DMS79 (cell line): ENCODE measurements at regions not wholly inside any gene's neighbourhood (a gene's known extent, or its start where the extent isn't known, plus 50 kb on each side); places are given as distances from the start of the nearest gene placed in this dataset.
"Not testable (repeated sequence)": the region's sequence is repeated elsewhere in the genome, so short reads cannot be mapped to it uniquely, and the experiment has no call there.

Source experiments
- DNase-seq: peaks from one replicate; lab custom pipeline; 2025; lab: John Stamatoyannopoulos, UW

GRCh38 chr12:114616081-114616480, 67.9 kb downstream of the TBX3 start:
- no peak for DNase-seq

- no peak for DNase-seq
Measured at GRCh38 chr12:114614040-114614439, 69.9 kb downstream of the TBX3 start.

DNA sequence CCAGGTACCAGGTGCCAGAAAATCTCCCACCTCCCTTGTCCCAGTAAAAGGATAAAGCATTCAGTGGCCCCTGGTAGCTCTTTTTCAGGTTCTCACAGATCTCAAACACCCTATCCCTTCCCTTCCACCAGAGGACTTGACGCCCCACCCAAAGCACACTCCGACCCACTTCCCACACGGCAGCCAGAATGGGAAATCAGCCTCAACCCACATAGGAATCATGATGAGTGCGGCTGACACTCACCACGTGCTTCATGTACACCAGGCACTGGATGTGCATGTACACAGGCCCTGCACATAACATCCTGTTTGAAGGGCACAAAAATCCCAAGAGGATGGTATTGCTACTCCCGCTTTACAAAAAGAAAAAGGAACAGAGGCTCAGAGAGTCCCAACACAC, 71.9 kb downstream of the TBX3 start:
- DNase-seq, result no peak

- DNase-seq, result no peak
Measured at GRCh38 chr12:114611145-114612018, 72.6 kb downstream of the TBX3 start.

DNA sequence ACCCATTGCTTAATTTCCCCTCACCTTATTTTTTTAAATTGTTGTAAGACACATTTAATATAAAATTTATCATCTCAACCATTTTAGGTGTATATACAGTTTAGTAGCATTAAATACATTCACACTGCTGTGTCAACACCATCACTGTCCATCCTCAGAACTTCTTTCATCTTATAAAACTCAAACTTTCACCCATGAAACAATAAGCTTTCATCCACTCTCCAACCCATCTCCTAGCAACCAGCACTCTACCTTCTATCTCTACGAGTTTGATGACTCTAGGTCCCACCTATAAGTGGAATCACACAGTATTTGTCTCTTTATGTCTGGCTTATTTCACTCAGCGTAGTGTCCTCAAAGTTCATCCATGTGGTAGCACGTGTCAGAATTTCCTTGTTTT, 75.5 kb downstream of the TBX3 start:
- no peak for DNase-seq

DNA sequence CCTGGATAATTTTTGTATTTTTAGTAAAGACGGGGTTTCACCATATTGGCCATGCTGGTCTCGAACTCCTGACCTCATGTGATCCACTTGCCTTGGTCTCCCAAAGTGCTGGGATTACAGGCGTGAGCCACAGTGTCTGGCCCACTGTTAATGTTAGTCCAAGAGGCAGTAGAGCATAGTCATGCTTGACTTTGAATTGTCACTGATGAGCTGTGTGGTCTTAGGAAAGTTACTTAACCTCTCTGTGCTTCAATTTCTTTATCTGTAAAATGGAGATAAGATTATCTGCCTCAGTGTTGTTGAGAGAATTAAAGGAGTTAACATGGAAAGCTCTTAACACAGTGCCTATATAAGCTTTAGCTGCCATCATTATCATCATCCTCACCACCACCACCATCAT, 78.1 kb downstream of the TBX3 start:
- DNase-seq, result no peak

DNA sequence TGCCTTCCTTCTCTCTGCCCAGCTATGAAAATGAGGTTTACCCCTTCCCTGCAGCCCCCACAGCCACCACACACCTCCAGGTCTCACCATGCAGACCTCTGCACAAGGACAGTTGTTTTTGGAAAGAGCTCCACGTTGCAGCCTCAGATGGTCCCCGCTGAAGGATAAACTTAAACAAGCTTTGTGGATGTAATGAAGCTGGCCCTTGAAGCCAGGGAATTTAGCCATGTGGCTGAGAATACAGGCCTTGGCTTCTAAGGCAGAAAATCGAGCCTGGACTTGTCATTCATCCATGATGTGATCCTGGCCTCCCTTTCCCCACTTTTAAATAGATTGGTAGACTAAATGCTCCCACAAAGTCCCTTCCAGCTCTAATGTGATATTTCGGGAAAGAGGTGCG, 79.4 kb downstream of the TBX3 start:
- DNase-seq, result no peak

- not testable (repeated sequence) for DNase-seq
Measured at GRCh38 chr12:114600584-114600983, 83.4 kb downstream of the TBX3 start.

DNA sequence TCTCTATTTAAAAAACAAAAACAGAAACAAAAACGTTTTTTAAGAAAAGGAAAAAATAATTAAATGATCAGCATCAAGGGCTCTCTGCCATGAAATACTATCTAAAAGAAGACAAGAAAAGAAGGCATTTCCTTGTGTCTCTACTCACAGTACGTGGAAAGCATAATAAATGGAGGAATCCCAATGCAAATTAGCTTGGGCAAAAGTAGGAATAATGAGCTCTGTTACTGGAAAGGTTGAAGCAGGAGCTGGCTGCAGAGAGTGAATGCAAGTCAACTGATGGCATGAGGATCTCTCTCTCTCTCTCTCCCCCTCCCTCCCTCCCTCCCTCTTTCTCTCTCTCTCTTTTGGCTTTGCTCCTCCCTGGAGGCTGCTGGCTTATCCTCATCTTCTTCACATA, 85.9 kb downstream of the TBX3 start:
- no peak for DNase-seq

GRCh38 chr12:114592946-114593345, 91.0 kb downstream of the TBX3 start:
- no peak for DNase-seq

DNA sequence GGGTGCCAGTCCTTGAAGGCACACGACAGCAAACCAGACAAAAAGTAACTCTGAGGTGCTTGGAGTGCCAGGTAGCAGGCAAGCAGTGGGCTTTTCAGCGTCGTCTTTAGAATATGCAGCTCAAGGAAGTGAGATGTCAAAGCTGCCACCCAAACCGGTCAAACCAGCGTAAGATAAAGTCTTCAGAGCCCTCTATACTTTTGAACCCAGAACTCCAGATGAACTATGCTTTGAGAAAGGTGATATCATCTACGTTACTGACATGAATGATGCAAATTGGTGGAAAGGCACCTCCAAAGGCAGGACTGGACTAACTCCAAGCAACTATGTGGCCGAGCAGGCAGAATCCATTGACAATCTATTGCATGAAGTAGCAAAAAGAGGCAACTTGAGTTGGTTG, 95.9 kb downstream of the TBX3 start:
- DNase-seq, result peak; percentile 23

GRCh38 chr12:114580306-114580705, 103.7 kb downstream of the TBX3 start:
- no peak for DNase-seq

DNA sequence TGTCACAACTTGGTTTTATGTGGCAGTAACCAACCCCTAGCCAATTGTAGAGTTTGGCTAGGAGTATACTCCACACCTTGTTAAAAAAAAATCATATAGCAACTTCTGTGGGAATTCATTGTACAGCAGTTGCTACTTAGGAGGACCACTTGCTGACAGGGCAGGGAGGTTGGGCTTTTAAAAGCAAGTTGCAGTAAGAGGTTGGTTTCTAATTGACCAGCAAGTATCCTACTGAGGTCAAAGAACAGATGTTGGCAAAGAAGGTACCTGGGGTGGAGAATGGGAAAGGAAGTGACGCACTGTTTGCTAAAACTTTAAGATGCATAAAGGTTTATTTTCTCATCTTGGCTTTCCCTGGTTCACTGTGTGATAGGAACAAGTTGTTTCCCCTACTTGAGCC, 104.6 kb downstream of the TBX3 start:
- no peak for DNase-seq

- no peak for DNase-seq
Measured at GRCh38 chr12:114562654-114563053, 121.3 kb downstream of the TBX3 start.

- DNase-seq, result no peak
Measured at GRCh38 chr12:114555451-114555850, 128.5 kb downstream of the TBX3 start.

- no peak for DNase-seq
Measured at GRCh38 chr12:114547636-114548035, 136.3 kb downstream of the TBX3 start.

- no peak for DNase-seq
Measured at GRCh38 chr12:114530417-114530816, 124.5 kb upstream of the TBX5 start.

GRCh38 chr12:114529966-114530365, 124.0 kb upstream of the TBX5 start:
- DNase-seq, result no peak

GRCh38 chr12:114528766-114529165, 122.8 kb upstream of the TBX5 start:
- DNase-seq, result no peak

DNA sequence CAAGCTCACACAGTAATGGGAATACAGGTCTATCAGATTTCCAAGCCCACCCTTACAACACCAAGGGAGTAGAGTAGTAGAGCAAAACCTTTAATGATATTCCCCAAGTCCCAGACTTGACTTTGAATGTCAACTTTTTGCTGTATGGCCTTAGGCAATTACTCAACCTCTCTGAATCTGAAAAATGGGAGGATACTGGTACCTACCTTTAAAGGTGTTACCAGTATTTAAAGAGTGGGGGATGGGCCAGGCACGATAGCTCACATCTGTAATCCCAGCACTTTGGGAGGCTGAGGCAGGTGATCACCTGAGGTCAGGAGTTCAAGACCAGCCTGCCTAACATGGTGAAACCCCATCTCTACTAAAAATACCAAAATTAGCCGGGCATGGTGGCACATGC, 115.2 kb upstream of the TBX5 start:
- not testable (repeated sequence) for DNase-seq

DNA sequence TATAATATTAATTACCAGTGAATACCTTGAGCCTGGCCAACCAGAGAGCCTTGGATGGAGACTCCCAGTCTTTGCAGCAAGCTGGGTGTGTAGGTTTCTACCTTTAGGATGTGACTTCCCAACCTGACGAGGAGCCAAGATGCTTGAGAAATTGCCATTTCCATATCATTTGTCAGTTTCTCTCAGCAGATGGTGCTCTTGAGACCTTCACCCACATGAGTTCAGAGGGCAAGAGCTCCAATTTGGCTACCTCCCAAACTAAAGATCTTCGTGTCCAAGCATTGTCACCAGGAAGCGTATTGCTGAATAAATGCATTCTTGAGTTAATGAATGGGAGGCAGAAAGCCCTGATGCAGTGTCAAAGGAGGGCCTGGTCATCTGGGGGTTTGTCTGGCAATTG, 106.4 kb upstream of the TBX5 start:
- DNase-seq, result no peak

- DNase-seq, result peak; percentile 57
Measured at GRCh38 chr12:114508529-114509129, 102.7 kb upstream of the TBX5 start.

DNA sequence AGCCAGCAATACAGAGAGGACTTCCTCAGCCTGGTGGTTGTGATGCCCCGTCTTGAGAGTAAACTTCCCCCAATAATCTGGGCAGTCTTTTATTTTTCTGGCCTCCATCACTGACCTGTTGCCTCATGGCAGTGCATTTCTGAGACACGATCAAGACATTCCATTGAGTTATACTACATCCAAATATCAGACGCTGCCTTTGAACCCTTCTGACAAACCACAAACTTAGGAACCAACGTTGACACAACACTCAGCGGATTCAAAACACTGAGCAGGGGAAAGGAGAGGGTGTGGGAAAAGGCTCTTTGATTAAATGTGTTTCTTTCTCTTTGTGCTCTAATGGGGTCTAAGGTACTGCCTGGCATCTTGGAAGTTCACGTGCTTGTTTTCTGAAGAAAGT, 100.7 kb upstream of the TBX5 start:
- DNase-seq, result no peak

DNA sequence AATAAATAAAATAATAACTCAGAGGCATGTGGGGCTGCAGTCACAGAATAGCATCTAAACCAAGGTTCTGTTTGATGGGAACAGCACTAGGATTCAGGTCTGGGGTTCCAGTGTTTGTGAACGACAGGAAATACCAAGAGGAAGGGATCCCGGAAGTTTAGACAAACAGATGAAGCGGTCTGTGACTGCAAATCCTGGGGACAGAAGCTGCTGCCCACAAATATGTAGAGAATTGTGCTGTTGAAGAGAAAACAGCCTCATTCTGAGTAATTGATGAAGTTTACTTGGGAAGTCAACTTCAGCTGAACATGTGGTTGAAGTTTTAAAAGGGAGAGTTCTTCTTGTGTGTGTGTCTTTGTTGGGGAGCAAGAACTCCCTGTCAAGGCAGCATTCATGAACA, 98.4 kb upstream of the TBX5 start:
- no peak for DNase-seq
